IPS-NIHi11 (cell line): ENCODE measurements at regions not wholly inside any gene's neighbourhood (a gene's known extent, or its start where the extent isn't known, plus 50 kb on each side); places are given as distances from the start of the nearest gene placed in this dataset.

Source experiments
- DNase-seq: peaks from one replicate; pipeline ENCODE4 v3.0.0; 2012; ENCODE audit warnings: mixed read lengths, low spot score

DNA sequence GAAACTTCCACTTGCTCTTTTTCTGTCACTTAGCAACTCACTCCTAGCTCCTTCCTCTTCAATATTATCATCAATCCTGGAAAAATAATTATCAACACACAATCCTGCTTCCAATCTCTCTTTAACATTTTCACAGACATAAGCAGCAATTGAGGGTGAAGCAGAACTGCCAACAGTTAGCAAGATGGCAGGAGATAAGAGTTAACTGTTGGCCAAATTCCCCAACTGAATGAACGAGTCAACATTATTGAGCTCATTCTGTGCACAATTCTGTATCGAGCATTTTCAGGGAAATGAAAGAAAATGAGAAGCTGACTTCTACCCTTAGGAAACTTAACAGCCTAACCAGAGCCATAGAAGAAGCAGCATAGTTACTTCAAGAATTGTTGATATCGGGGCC, 152.0 kb downstream of the KCNA5 start:
- no peak for DNase-seq

DNA sequence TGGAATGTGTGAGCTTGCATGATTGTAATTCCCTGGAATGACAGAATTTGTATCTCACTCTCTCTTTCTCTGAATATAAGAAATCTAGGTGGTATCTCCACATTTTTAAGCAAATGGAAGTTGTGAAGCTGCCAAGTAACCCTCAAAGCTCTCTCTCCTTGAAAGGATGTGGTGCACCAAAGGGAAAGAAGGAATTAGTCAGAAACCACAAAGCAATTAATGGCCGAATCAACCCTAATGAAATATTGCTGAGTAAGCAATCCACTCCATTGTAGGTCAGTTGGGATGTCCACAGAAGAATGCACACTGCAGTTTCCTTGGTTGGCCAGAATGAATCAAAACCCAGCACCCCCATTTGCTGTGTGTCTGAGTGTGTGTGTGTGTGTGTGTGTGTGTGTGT, 153.5 kb downstream of the KCNA5 start:
- no peak for DNase-seq

DNA sequence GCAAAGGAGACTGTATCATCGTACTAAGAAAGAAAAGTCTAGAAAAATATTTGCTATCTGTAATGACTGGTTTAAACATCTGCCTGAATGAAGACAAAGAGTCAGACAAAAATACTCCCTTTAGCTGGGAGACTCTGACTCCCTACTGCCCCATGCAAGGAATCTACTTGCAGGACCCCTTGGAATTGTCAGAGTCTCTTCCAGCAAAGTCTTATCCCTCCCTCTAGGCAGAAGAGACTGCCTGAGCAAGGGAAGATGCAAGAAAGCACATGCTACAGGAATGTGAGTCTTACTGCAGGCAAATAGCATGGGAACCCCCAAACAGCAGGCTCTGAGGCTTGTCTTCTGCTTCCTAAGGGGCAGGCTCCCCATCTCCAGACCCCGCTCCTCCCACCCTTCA, 154.0 kb downstream of the KCNA5 start:
- DNase-seq, result no peak

DNA sequence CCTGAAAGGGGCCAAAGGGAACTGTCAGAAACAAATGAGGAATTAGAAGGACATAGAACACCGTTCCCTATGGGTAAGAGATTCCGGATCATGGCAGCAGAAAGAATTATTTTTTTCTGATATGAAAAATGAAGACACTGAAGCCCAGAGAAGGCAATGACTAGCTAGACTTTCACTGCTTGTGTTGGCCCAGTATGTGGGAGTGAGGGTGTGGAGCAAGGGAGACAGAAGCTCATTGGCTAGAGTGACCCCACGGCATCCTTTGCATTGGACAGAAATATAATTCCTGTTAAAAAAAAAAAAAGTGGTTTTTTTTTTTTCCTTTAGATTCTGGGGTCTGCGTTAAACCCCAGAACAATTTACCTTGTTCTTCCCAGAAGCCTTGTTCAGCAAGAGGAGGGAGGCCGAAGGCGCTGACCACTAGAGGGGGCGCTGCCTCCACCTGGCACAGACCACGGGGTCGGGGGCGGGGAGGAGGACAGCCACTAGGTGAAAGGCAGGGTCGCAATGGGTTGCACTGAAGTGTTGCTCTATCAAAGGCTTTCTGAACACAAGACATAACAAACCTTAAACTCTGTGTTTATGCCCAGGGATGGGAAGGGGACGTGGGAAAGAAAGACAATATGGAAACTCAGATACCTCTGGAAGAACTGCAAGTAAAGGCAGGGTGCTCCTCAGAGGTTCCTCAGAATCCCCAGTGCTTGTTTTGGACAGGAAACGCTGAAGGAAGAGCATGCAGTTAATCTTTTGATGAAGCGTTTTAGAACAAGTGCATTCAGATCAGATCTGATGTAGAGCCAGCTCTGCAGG, 156.8 kb downstream of the KCNA5 start:
- peak; percentile 84 for DNase-seq

DNA sequence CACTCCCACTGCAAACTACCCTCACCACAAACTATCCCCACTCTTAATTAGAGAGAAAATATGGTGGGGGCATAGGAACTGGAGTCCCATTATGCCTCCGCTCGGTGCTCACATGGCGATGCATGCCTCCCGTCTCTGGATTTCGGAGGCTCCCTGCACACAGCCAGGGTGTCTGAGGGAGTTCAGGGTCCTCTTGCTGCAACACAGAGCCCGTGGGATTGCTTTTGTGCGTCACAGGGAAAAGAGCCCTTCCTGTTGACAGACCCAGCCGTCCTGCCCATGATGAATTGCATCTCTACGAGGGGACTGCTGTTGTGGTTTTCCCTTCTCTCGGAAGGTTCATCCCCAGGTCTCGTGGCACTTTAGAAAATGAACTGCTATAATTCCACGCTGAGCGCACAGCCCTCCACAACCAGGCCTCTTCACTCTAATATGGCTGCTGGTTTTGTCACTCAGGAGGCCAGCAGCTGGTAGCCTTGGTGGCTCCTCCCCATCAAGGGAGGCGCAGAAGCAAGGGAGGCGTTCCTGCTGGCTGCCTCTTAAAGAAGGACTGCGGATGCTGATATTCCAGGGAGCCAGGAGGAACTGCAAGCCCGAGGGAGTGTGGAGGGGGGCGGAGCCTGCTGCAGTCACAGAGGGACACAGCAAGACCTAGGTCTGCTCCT, 158.0 kb downstream of the KCNA5 start:
- DNase-seq, result peak; percentile 60

DNA sequence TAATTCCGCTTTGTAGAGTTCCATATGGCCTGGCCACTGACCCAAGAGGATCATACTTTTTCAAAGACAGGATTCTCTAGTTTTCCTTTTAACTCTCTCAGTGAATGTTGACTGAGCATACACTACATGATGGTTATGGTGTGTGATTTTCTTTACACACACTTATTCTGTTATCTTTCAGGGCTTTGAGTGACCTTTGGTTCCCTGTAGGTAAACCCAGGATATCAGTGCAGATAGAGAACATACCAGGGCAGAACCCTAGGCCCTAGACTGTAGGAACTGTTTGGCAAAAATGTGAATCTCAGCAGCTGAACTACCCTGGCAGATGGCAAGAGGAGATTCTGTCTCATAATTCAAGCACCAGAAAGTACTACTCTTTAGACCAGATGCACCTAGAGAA, 159.6 kb downstream of the KCNA5 start:
- DNase-seq, result no peak

DNA sequence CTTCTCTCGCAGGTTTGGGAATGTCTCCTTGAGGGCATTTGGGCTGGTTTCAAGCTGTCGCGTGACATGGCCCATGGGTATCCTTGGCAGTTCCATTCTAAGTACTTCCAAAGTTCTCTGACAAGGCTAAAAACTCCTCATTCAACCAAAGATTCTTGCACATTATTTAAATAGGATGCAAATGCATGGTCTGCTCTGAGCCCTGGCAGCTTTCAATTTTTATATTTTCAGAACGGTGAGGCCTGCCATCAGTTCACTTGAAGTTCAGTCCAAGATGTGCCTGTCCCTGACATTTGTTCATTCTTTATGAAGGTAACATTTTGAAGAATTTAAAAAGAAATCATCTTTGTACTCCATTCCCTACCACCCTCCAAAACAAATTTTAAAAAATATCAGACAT, 160.0 kb downstream of the KCNA5 start:
- DNase-seq, result no peak

DNA sequence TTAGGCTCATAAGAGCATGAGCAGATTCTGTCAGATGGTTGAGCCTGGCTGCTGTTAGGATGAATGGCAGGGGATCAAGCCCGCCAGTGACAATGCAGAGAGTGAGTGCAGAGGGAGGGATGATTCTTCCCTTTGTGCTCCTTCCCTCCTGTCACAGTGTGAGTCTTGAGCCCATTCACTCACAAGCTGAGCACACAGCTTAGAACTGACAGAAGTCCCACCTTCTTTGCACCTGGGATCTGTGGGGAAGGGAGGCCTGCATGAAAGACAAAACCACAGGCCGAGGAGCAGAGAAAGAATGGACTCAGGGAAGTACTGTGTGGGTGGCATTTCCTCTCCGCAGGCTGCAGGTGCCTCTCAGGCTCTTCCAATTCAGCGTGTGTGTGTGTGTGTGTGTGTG, 160.6 kb downstream of the KCNA5 start:
- DNase-seq, result peak; percentile 79

DNA sequence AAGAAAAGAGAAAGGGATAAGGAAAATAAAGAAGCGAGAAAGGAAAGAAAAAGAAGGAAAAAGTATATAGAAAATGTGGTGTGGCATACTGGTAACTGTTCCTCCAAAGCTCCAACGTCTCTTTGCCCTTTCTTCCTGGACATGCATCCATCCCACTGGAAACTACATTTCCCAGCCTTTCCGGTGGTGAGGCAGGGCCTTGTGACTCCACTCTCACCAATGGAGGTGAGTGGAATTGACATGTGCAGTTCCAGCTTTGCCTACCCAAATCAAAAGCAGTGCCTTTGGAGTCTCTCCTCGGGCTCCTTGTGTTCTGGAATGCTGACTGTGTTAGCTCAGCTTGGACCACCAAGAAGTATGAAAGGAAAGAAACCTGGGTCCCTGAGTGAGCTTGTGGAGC, 161.2 kb downstream of the KCNA5 start:
- peak; percentile 18 for DNase-seq

DNA sequence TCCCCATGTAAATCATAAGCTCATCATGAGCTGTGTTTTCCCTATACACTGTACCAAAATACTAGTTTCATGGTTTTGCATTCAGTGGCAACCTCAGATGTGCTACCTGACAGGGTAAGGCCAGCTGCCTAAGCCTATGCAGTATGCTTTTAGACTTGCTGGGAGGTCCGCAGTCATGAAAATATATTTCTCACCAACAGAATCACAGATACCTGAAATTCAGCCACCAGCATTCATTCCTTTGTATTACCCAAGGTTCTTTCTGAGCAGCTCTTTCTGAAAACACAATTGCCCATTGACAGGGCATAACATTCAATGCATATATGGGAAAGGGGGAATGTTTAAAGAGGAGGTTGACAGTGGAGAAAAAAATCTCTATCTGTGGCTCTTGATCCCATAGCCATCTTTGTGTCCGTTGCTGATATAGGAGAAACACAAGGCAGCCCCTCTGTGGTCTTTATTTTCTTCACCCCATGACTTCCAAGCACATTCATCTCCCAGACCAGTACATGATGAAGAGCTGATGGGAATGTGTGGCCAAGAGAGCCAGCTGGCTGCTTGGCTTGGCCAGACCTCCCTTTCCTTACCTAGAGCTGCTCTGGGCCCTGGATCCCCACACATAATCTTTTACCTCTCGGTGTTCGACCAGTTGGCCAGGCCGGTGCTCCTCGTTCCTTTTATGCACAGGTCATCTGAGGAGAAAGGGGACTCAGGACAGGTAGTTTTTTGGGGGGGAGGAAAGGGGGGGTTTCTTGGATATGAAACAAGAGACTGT, 162.9 kb downstream of the KCNA5 start:
- DNase-seq, result no peak

DNA sequence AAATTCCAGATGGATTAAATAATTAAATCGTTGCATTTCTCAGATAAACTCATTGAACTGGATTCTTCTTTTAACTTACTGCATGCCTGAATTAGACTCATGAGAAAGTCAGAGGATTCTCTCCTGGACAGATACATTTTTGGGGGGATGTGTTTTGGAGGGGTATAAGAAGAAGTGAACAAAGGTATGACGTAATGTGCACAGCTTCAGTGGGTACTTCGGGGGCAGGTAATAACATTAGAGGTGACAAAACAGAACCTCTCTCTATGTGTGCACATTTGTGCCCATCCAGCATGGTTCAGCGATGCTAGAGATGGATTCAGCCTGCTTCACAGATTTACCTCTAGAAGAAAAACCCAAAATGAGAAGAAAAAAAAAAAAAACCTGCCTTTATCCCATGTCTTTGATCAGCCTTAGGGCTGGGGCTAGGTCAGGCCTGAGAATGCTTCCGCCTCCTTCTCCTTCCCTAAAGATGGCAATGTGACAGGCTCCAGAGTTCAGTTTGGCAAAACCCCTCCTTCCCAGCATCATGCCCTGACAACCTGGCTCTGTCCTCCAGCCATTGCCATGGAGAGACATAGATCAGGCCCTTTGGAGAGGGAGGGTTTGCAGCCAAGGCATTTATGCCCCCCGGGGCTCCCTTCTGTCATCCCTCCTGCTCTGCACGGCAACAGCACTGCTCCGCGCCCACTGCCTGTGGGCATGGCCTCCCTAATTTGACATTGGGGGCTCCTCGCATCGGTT, 166.7 kb downstream of the KCNA5 start:
- no peak for DNase-seq

DNA sequence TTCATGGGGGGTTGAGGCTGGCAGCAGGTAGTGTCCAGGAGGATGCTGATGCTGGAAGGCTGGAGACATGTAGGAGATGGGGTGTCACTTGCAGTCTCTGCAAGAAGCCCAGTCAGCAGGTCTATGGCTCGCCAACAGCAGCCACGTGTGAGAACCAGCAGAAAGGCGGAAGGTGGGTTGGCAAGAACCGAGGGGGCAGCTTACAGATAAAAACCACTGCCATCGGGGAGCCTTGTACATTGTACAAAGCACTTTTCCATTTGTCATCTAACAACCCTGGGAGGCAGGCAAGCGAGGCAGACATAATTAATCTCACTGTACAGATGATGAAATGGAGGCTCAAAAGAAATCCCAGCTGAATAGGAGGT, 167.2 kb downstream of the KCNA5 start:
- DNase-seq, result no peak

DNA sequence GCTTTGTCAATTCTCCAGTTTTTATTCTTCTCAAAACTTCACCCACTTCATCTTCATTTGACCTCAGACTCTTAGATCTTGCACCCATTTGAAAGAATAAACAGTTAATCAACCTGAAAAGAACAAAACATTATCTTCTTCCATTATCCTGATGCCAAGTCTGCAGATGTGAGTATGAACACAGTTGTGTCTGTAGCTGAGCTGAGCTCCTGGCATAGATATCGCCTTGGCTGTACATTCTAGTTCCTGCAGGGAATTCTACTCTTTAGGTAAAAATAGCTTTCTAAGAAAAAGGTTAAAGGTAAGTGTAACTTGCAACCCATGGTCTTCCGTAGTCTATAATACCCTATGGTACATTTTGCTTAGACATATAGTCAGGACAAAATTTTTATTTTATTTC, 169.7 kb downstream of the KCNA5 start:
- no peak for DNase-seq

DNA sequence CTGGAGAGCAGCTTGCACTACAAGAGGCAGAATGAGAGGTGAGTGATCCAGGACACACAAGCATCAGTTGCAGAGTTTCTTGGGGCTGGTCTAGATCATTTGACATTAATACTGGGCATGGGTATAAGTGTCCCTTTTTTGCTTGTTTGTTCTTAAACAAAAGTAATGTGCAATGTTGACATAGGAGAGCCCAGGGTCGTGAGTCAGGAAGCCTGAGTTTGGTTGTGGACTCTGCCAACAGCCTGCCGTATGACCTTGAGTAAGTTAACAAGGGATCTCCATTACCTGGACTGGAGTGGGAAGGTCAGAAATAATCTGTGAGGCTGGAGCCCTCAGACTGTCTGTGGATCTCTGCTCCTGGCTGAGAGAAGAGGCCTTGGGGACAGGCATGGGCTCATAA, 170.3 kb downstream of the KCNA5 start:
- DNase-seq, result no peak

DNA sequence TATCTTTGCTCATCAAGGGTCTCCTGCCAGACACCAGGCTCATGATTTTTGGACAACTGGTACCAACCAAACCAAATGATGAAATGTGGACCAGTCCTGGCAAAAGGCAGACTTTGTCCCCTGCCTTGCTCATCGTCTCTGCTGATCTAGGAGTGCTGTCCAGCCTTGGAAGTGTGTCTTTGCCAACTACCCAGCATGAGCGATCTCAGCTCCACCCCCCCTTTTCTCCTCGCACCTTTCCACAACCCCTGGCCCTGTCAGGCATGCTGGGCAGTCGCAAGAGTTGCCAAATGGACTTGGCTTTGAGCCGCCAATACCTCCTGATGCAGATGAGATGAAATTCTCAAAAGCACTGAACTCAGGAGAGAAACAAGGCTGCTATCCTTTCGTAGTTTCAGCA, 174.3 kb downstream of the KCNA5 start:
- DNase-seq, result no peak

DNA sequence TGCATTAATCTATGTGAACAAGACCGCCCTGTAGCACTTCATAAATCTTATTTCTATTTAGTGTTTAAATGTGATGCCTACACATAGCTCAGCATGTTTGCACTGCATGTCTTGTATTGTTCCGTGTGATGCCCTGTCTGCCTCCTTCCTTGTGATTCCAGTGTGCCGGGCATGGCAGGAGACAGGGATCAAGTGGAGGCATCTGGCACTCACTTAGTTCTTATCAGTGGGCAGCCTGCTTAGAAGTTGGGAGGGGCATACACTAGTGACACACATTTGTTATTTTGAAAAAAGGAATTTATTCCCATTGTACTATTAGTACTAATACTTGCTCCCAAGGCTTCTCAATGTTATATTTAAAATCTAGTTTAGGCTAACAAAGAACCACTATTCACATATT, 176.4 kb downstream of the KCNA5 start:
- DNase-seq, result no peak

DNA sequence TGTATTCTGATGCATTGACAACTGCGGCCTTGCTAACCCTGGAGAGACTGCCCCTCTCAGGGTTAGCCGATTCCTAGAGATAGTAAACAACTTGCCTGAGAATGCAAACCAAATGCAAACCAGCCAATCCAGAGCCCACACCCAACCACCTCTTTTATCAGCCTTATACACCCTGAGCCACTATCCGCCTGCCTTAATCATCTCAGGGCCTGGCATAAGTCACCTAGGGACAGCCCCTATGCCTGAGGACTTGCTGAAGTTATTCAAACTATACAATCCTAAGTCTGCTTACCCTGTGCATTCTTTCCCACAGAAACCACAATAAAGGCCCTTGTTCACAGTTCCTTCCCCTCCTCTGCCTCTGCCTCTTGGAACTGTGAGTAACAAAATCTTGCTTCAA, 177.2 kb downstream of the KCNA5 start:
- no peak for DNase-seq

DNA sequence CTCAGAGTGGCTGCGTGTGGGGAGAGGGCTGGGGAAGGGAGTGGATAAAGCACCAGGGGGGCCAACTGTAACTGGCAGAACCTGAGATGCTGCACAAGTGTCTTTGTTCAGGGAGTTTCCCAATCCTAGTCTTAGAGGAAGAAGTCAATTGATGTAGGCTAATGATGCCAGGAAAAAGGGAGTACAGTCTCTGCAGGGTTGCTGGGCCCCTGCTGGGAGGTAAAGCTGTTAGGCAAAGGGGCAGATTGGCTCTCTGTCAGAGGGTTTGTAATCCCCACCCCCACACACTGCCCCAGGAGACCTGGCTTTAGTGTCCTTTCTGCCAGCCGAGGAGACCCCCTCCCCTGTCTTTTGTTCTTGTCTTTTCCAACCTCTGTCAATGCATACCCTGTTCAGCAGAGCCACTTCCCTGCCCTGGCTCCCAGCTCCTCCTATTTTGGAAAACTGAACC, 178.4 kb downstream of the KCNA5 start:
- peak; percentile 72 for DNase-seq

DNA sequence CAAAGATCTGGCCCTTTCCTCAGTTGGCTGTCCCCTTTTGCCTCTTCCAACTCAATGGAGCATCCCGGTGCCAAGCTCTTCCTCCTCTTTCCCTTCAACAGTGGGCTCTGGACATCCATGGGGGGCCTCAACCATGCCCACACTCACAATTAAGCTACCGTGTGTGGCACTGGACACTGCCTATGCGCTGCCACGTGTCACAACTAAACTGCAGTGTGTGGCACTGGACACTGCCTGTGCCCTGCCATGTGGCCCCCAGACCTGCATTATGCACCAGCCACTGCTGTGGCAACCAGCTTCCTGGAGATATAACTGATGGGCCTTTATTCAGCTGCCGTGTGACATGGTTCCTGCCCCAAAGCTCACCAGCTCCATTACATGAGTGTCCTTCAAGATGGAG, 179.1 kb downstream of the KCNA5 start:
- DNase-seq, result no peak

DNA sequence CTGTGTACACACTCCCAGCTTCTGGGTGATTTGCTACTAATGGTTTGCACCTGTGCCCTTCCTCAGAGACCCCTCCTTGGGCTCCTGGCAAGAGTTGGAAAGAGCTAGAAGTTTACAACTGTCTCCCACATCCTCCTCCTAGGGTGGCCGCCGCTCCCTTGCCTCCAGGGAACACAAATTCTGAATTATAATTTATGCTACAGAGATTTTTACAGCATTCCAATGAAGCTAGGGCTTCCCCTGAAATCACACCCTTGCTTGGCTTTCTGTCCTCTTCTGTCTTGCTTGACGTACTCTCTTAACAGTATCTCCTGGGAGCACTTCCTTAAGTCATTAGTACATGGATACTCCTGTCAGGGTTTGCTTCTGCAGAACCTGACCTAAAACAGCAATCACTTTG, 180.2 kb downstream of the KCNA5 start:
- no peak for DNase-seq

DNA sequence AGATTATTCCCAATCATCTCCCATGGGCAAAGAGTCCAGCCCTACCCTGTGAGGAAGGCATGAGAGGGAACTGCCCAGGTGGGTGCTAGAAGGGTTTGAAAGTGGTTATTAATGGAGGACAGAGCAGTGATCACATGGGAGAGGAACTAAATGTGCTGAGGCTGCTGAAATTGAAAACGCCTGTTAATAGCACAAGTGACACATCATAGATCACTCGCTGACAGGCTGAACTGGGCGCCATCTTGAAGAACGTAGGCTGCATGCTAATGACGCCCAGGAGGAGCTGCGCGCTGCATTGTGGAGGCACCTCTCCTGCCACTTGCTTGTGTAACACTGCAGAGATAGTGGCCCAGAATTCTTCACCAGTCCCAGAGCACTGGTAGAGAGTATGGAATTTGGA, 182.9 kb downstream of the KCNA5 start:
- no peak for DNase-seq

DNA sequence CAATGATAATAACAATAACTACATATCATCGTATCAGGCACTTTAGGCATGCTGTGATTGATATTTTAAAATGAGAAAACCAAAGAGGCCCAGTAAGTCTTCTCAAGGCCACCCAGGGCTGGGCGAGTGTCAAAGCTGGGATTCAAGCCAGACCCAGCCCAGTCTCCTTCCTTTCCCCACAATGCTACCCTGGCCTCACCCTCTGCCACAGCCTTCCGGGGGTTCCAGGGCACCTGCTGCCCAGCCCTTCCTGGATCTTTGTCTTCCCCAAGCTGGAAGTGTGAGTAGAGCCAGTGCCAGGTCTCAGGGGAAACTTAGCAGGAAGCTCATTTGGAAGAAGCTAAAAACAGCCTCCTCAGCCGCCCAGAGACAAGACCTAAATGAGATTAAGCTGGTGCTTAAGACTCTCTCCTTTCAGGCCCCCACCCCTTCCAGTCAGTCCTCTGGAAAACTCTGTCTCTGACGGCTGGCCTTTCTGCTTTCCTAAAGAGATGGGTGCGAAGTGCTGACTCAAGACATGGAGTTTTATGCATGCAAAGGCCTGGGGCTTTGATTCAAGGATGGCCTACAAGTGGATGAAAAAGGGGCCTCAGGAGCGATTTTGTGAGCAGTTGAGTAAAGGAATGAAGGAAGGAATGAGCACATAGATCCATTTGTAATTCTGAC, 184.2 kb downstream of the KCNA5 start:
- no peak for DNase-seq
